GM19438 (cell line): ENCODE measurements at regions not wholly inside any gene's neighbourhood (a gene's known extent, or its start where the extent isn't known, plus 50 kb on each side); places are given as distances from the start of the nearest gene placed in this dataset.

ENCODE experiments used
- ATAC-seq: cut with Tn5 transposase; IDR thresholded peaks from one replicate; pipeline ENCODE4 v1.9.1; 2021; ENCODE audit warnings: low read depth; ENCODE audit not compliant: unreplicated experiment

DNA sequence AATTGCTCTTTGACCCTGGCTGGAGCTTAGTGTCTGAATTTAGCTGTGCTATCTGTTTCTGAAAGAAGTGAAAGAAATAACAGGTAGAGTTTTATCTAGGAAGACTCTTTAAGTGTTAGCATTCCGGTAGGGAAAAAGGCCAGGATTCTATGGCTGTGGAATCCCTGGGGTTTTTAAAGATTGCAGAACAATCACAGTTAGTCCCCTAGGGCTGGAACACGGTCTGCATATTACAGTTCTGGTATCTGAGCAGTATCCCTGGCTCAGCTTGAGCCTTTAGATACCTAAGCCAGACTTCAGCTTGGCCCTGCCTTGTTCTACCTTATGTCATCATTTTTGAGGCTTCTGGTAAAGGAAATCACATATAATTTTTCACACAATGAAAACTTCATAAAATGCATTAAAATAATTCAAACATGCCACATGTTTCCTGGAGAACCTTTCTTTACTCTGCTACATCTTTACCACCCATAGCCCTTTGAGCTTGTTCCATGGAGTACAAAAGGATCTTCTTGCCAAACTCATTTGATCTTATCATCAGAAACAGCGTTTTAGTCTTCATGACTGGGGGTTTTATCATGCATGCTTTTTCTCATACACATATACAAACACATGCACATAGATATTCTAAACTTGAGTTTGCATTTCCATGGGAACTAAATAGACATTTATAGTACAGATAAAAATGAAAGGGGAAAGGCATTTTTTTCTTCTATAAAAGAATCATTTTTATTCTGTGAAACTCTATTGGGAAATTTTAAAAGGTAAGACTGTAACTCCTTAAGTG, 410.8 kb downstream of the CETN3 start:
- ATAC-seq = no peak

DNA sequence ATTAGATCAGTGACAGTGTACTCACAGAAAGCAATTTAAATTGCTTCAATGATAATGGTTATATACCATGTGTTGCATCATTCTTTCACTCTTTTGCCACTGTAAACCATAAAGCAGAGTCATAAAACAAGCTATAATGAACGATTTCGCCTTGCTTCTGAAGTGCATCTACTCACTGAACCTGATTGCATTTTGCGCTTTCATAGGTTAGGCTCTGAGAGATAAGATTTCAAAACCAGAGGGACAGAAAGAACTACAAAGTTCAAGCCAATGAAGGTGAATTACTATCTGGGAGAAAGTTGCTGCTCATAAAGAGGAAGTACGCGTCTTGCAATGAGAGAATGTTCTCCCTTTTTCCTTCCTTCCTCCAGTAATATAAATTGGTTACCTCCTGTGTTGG, 412.7 kb downstream of the CETN3 start:
- ATAC-seq = no peak

DNA sequence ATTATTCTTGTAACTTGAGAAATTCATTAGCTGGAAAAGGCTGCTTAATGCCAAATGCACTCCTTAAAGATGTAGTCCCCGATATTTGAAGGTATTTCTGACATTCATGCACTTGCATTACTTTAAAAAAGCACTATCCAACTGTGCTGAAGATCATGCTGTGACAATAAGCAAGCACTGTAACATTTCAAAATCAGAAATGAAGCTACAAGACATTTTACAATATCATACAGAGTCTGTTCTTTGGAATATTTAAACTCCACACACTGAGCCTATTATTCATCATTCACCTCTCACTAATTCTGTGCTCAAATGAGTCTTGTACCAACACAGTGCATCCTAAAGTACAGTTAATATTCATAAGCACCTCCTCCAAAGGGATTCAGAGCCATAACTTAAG, 413.2 kb downstream of the CETN3 start:
- ATAC-seq = no peak

- no peak for ATAC-seq
Observed at GRCh38 chr5:89994266-89994665, 415.3 kb downstream of the CETN3 start.

GRCh38 chr5:89992201-89992600, 417.4 kb downstream of the CETN3 start:
- no peak for ATAC-seq

- no peak for ATAC-seq
Observed at GRCh38 chr5:89991592-89991991, 418.0 kb downstream of the CETN3 start.

- no peak for ATAC-seq
Observed at GRCh38 chr5:89989776-89990175, 419.8 kb downstream of the CETN3 start.

GRCh38 chr5:89988998-89989655, 420.4 kb downstream of the CETN3 start:
- ATAC-seq = no peak

DNA sequence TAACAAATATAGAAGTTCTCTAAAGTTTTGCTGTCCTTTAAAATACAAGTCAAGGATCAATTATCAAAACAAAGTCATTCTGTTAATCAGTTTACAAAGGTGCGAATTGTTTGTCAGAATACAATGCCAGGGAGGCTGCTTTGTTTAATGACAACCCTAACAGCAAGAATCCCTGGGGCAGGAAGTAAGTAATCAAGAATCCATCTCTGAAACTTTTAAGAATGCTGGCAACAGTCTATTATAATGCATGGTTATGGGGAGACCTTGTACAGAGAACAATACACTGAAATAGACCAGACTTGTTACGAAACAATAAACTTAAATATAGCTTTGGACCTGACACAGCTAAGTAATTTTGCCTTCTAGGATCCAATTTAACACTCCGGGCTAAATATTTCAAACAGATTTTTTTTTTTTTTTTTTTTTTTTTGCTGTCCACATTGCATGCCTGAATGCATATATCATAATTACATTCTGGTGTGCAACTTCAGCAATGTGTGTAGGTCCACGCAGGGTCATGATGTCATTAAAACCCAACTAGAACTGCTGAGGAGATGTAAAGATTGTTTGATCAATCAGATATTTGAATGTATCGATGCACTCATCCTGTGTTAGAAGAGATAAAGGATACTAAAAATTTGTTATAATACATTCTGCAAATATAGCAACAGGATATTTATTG, 421.3 kb downstream of the CETN3 start:
- no peak for ATAC-seq

- ATAC-seq = no peak
Observed at GRCh38 chr5:89983216-89983615, 426.3 kb downstream of the CETN3 start.

GRCh38 chr5:89981878-89982773, 427.4 kb downstream of the CETN3 start:
- no peak for ATAC-seq

GRCh38 chr5:89981021-89981420, 428.5 kb downstream of the CETN3 start:
- ATAC-seq = no peak

DNA sequence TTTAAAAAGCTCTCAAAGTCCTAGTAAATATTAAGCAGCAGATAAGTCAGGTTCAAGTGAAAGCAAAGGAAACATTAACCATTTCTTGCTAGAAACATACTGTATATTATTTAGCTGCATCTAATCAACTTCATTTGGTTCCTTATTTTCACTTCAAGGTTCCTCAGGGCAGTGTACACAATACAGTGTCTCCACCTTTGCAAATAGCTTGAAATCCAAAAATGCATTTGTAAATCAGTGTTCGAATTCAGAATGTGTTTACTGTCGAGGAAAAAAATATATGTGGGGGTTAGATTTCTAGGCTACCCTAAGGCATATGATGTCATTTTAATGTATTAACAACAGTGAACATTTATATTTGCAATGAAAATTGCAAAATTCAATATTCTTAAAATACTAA, 436.0 kb downstream of the CETN3 start:
- no peak for ATAC-seq

- no peak for ATAC-seq
Observed at GRCh38 chr5:89972901-89973300, 436.7 kb downstream of the CETN3 start.

- no peak for ATAC-seq
Observed at GRCh38 chr5:89968958-89969381, 440.6 kb downstream of the CETN3 start.

- no peak for ATAC-seq
Observed at GRCh38 chr5:89967771-89968444, 441.6 kb downstream of the CETN3 start.

GRCh38 chr5:89956838-89957237, 452.7 kb downstream of the CETN3 start:
- ATAC-seq = no peak

DNA sequence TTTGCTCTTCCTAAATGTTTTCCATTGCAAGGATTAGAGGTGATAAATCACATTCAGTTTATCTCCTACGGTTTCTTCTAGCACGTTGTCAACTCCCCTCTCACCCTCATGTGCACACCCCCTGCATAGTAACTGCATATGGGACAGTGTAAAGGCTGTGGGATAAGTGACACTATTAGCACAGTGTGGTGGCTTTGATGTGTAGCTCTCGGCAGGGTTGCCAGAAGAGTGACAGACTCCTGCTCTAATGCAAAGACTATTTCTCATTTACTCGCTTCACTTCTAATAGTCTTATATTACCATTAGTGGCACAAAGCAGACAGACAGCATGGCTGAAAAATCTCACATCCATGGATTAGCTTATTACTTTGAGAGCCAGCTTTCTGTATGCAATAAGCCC, 454.6 kb downstream of the CETN3 start:
- no peak for ATAC-seq

- ATAC-seq = no peak
Observed at GRCh38 chr5:89951876-89952275, 457.7 kb downstream of the CETN3 start.

DNA sequence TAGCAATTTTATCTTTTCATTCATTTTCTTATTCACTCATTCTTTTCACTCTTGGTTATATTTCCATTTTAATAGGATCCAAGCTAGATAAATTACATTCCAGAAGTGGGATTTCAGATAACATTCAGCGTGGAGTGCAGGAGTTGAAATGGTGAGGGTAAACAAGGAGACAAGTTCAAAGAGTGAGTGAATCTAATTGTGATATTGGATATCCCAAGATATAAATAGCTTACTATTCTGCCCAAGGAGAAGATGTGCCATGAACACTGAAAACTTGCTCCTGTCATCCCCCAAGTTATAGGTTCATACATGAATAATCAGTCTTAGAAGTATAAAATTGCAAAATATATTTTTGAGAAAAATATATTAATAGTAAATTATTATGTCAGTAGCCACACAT, 459.3 kb downstream of the CETN3 start:
- no peak for ATAC-seq
